DMS53 (cell line): ENCODE measurements at regions not wholly inside any gene's neighbourhood (a gene's known extent, or its start where the extent isn't known, plus 50 kb on each side); places are given as distances from the start of the nearest gene placed in this dataset.
"Not testable (repeated sequence)": the region's sequence is repeated elsewhere in the genome, so short reads cannot be mapped to it uniquely, and the experiment has no call there.

Source experiments
- DNase-seq: peaks from one replicate; lab custom pipeline; 2025; lab: John Stamatoyannopoulos, UW

- DNase-seq: no peak
Observed at GRCh38 chr12:18849080-18849479, 111.2 kb downstream of the CAPZA3 start.

GRCh38 chr12:18849761-18850160 lies 111.8 kb downstream of the CAPZA3 start:
- no peak for DNase-seq

GRCh38 chr12:18850752-18851151 lies 112.8 kb downstream of the CAPZA3 start:
- DNase-seq: no peak

- no peak for DNase-seq
Observed at GRCh38 chr12:18851271-18851670, 113.4 kb downstream of the CAPZA3 start.

GRCh38 chr12:18853570-18854366 lies 115.8 kb downstream of the CAPZA3 start:
- no peak for DNase-seq

- no peak for DNase-seq
Observed at GRCh38 chr12:18857656-18858055, 119.7 kb downstream of the CAPZA3 start.

- no peak for DNase-seq
Observed at GRCh38 chr12:18859400-18859799, 121.5 kb downstream of the CAPZA3 start.

- peak; percentile 84 for DNase-seq
Observed at GRCh38 chr12:18861287-18861858, 123.5 kb downstream of the CAPZA3 start.

GRCh38 chr12:18863769-18864500 lies 126.0 kb downstream of the CAPZA3 start:
- DNase-seq: no peak

- DNase-seq: peak; percentile 79
Observed at GRCh38 chr12:18864900-18865561, 127.1 kb downstream of the CAPZA3 start.

GRCh38 chr12:18868717-18869116 lies 130.8 kb downstream of the CAPZA3 start:
- no peak for DNase-seq

GRCh38 chr12:18872770-18873169 lies 134.9 kb downstream of the CAPZA3 start:
- no peak for DNase-seq

GRCh38 chr12:18878676-18879180 lies 140.8 kb downstream of the CAPZA3 start:
- no peak for DNase-seq

GRCh38 chr12:18882690-18883089 lies 144.8 kb downstream of the CAPZA3 start:
- DNase-seq: peak; percentile 16

GRCh38 chr12:18886962-18887361 lies 149.0 kb downstream of the CAPZA3 start:
- DNase-seq: no peak

- DNase-seq: no peak
Observed at GRCh38 chr12:18887368-18887767, 149.4 kb downstream of the CAPZA3 start.

GRCh38 chr12:18888047-18888446 lies 150.1 kb downstream of the CAPZA3 start:
- DNase-seq: no peak

- DNase-seq: not testable (repeated sequence)
Observed at GRCh38 chr12:18890621-18891020, 152.7 kb downstream of the CAPZA3 start.

- no peak for DNase-seq
Observed at GRCh38 chr12:18895540-18895939, 157.6 kb downstream of the CAPZA3 start.

GRCh38 chr12:18895946-18896345 lies 158.0 kb downstream of the CAPZA3 start:
- no peak for DNase-seq

- DNase-seq: no peak
Observed at GRCh38 chr12:18897823-18898222, 159.9 kb downstream of the CAPZA3 start.

- DNase-seq: no peak
Observed at GRCh38 chr12:18898470-18898869, 160.6 kb downstream of the CAPZA3 start.
